Nephron progenitor cell (in vitro differentiated cells): ENCODE measurements at regions not wholly inside any gene's neighbourhood (a gene's known extent, or its start where the extent isn't known, plus 50 kb on each side); places are given as distances from the start of the nearest gene placed in this dataset.

ENCODE experiments used
- DNase-seq: peaks from one replicate; pipeline ENCODE4 v3.0.0; 2021
- H3K27ac Mint-ChIP-seq: 2 replicates; pipeline ENCODE4 v1.8.0; 2021; ENCODE audit warnings: mild to moderate bottlenecking, moderate library complexity, mixed read lengths
- H3K27me3 Mint-ChIP-seq: 2 replicates; pipeline ENCODE4 v1.8.0; 2021; ENCODE audit warnings: mild to moderate bottlenecking, low read depth, mixed read lengths; ENCODE audit not compliant: poor library complexity
- H3K36me3 Mint-ChIP-seq: 2 replicates; pipeline ENCODE4 v1.8.0; 2021; ENCODE audit warnings: low read depth, mixed read lengths
- H3K4me1 Mint-ChIP-seq: 2 replicates; pipeline ENCODE4 v1.8.0; 2021; ENCODE audit warnings: mixed read lengths
- H3K4me3 Mint-ChIP-seq: 2 replicates; pipeline ENCODE4 v1.8.0; 2021; ENCODE audit warnings: mild to moderate bottlenecking, moderate library complexity, mixed read lengths
- H3K9me3 Mint-ChIP-seq: 2 replicates; pipeline ENCODE4 v1.8.0; 2021; ENCODE audit warnings: mild to moderate bottlenecking, moderate library complexity, mixed read lengths
- TF ChIP-seq, protein P1 (sequence below): fragments of 200-600 bp; sonication (generic); IDR thresholded peaks from 2 replicates; pipeline ENCODE4 v1.5.0; 2021; ENCODE audit warnings: antibody characterized with exemption

DNA sequence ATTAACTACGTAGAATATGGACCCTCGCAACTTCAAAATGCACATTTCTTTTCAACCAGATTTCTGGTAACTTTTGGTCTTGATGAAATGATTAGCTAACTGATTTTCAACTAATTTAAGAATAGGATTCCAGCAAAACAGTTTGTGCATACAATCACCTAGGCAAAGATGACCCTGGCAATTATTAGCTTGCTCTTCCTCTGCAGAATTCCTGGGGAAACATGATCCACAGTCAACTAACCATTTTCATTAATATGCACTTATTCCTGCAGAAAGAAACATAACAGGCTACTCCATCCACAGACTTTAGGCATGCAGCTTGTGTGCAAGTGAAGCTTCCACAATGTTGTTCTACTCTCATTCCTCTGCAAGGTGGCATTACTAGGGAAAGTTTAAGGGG lies 1150.8 kb upstream of the FANCL start:
- Mint-ChIP-seq H3K9me3 (peaks cover 9% of the 10 kb centered on the region), H3K27me3 (peaks cover 5% of the 10 kb centered on the region), H3K4me1 (no peaks in the 10 kb centered on the region), H3K4me3 (no peak overlapping the region), H3K36me3 (no peaks in the 10 kb centered on the region), H3K27ac (no peak overlapping the region)
- TF ChIP-seq, protein P1, sequence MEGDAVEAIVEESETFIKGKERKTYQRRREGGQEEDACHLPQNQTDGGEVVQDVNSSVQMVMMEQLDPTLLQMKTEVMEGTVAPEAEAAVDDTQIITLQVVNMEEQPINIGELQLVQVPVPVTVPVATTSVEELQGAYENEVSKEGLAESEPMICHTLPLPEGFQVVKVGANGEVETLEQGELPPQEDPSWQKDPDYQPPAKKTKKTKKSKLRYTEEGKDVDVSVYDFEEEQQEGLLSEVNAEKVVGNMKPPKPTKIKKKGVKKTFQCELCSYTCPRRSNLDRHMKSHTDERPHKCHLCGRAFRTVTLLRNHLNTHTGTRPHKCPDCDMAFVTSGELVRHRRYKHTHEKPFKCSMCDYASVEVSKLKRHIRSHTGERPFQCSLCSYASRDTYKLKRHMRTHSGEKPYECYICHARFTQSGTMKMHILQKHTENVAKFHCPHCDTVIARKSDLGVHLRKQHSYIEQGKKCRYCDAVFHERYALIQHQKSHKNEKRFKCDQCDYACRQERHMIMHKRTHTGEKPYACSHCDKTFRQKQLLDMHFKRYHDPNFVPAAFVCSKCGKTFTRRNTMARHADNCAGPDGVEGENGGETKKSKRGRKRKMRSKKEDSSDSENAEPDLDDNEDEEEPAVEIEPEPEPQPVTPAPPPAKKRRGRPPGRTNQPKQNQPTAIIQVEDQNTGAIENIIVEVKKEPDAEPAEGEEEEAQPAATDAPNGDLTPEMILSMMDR, result no peak
- DNase-seq, result no peak

DNA sequence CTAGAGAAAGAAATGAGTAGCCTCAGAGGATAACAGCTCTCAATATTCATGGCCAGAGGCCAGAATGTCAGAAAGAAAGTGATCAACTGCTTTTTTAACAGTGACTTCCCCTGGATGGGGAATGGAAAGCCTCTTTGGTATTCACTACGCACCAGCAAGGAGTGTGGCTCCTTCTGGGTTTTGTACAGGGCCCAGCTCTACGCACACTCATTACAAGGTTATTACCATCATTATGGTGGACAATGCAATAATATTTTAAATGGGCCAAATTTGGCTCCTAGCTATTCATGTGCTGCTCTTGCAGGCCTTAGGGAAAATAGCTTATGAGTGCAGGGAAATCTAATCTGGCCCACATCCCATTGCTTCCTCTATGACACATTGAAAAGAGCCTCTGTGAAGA lies 1149.5 kb upstream of the FANCL start:
- no peak overlapping the region for H3K27ac Mint-ChIP-seq

DNA sequence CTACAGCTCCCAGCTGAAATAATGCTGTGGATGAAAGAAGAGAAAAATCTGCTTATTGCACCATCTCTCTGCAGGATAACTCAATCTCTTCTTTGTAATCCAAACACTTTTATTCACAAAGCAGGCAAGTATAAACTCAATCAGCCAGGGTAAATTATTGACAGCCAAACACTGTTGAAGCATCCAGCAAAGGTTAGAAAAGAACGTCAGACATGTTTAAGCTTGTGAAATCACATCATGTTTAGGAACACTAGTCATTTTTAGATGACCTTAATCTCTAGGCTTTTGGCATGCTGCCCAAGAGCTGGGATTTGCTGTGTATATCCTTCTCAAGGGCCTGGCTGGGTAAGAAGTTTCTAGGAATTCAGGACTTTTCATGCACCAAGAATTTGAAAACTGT lies 1148.1 kb upstream of the FANCL start:
- Mint-ChIP-seq H3K4me1 (no peaks in the 10 kb centered on the region), H3K9me3 (peaks cover 9% of the 10 kb centered on the region), H3K27me3 (no peaks in the 10 kb centered on the region), H3K27ac (no peak overlapping the region), H3K4me3 (no peak overlapping the region), H3K36me3 (no peaks in the 10 kb centered on the region)
- TF ChIP-seq, protein P1, result no peak
- no peak for DNase-seq

More for the DNA sequence above, 1149.5 kb upstream of the FANCL start:
- peaks cover 9% of the 10 kb centered on the region for H3K9me3 Mint-ChIP-seq
- TF ChIP-seq, protein P1, result no peak
- H3K4me3 Mint-ChIP-seq, result no peak overlapping the region
- no peaks in the 10 kb centered on the region for H3K4me1 Mint-ChIP-seq
- peaks cover 2% of the 10 kb centered on the region for H3K27me3 Mint-ChIP-seq
- no peak for DNase-seq
- H3K36me3 Mint-ChIP-seq, result no peaks in the 10 kb centered on the region

DNA sequence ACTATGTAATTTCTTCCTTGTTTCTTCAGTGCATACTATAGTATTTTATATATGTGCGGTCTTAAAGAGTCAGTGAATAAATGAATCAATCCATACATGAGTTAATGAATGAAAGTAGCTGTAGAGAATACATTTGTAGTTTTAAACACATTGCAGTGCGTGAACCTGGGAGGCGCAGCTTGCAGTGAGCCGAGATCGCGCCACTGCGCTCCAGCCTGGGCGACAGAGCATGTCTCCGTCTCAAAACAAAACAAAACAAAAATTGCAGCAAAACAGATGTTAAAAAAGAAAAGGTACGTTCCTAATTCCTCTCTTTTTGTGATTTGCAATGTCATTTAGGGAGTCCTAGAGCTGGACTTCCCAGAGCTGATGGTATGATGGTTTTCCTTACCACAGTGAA lies 1144.8 kb upstream of the FANCL start:
- no peak overlapping the region for H3K27ac Mint-ChIP-seq
- TF ChIP-seq, protein P1, result no peak
- no peaks in the 10 kb centered on the region for H3K36me3 Mint-ChIP-seq
- no peak for DNase-seq
- no peak overlapping the region for H3K4me3 Mint-ChIP-seq
- no peaks in the 10 kb centered on the region for H3K9me3 Mint-ChIP-seq
- H3K27me3 Mint-ChIP-seq, result no peaks in the 10 kb centered on the region
- no peaks in the 10 kb centered on the region for H3K4me1 Mint-ChIP-seq

DNA sequence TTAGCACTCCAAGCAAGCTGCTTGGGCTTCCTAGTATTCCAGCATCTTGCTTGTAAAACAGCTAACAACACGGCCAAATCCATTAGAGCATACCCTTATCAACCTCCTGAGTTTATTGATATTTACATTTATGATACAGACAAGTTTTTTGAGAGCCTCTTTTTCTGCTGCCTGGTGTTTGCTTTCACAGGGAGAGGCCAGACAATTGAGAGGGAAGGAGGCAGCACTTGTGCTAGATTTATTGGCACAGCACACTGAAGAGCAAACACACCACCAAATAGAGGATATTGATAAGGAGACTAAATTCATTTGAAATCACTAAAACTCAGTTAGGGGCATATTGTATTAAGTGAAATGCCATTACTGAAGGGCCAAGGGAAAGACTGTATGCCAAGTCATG lies 1142.3 kb upstream of the FANCL start:
- H3K9me3 Mint-ChIP-seq, result peaks cover 19% of the 10 kb centered on the region
- H3K4me1 Mint-ChIP-seq, result no peaks in the 10 kb centered on the region
- H3K27me3 Mint-ChIP-seq, result no peaks in the 10 kb centered on the region
- no peak overlapping the region for H3K4me3 Mint-ChIP-seq
- TF ChIP-seq, protein P1, result no peak
- no peaks in the 10 kb centered on the region for H3K36me3 Mint-ChIP-seq
- no peak for DNase-seq
- H3K27ac Mint-ChIP-seq, result no peak overlapping the region

DNA sequence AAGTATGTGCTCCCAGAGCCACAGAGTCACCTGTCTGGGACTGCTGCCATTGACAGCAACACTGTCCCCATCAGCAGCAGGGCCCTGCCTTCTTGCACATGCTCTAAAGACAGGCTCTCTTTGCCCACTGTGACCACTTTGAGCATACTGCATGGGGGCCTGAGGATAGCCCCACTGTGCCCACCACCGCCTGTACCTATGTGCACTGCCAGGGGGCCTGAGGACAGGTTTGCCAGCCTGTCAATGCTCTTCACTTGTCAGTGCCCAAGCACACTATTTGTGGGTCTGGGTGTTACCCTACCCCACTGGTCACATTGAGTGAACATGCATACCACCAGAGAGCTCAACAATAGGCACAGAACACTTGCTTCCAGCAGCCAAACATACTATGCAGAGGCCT lies 1137.0 kb upstream of the FANCL start:
- TF ChIP-seq, protein P1, result no peak
- Mint-ChIP-seq H3K36me3 (no peaks in the 10 kb centered on the region), H3K27me3 (peaks cover 3% of the 10 kb centered on the region), H3K4me3 (no peak overlapping the region), H3K27ac (no peak overlapping the region), H3K9me3 (peaks cover 23% of the 10 kb centered on the region), H3K4me1 (no peaks in the 10 kb centered on the region)
- DNase-seq, result no peak
